ENCODE measurements at regions not wholly inside any gene's neighbourhood (a gene's known extent, or its start where the extent isn't known, plus 50 kb on each side); places are given as distances from the start of the nearest gene placed in this dataset.
A peak's percentile ranks its signal among the peaks of the same experiment; 100 is the strongest.

GRCh38 chr2:18656048-18656447 is 66.7 kb upstream of the NT5C1B start:
- Histone ChIP-seq H3K4me1 (peaks cover 3 to 12% of the 10 kb centered on the region in 2 donors), H3K4me3 (no peak overlapping the region), H3K27ac (no peak overlapping the region), H3K9me3 (no peaks in the 10 kb centered on the region), H3K27me3 (no peaks in the 10 kb centered on the region), H3K36me3 (no peaks in the 10 kb centered on the region)
- intact Hi-C loops (cut with DNase I): no loop called here
- no peak for DNase-seq (ENCODE audit: low spot score in 2 of 2)
- TF ChIP-seq CTCF (IDR thresholded peaks at IDR 0.05): no peak

GRCh38 chr2:18651842-18652774 is 62.7 kb upstream of the NT5C1B start:
- Histone ChIP-seq H3K27ac (peak overlapping the region; percentile 73 to 78), H3K4me3 (no peak overlapping the region), H3K27me3 (no peaks in the 10 kb centered on the region), H3K4me1 (peaks cover 3 to 12% of the 10 kb centered on the region in 2 donors), H3K9me3 (no peaks in the 10 kb centered on the region), H3K36me3 (no peaks in the 10 kb centered on the region)
- intact Hi-C loops (cut with DNase I): loop anchor here (5.0 kb wide), 1 partner anchor 40 kb away; no protein-coding TSS in a partner anchor
- TF ChIP-seq CTCF (IDR thresholded peaks at IDR 0.05): no peak
- DNase-seq (ENCODE audit: low spot score in 2 of 2): no peak

- no peak for DNase-seq (ENCODE audit: low spot score in 2 of 2)
- intact Hi-C loops (cut with DNase I): loop anchor here (5.0 kb wide), 1 partner anchor 38 kb away; no protein-coding TSS in a partner anchor
- Histone ChIP-seq H3K36me3 (no peaks in the 10 kb centered on the region), H3K27me3 (no peaks in the 10 kb centered on the region), H3K9me3 (no peaks in the 10 kb centered on the region), H3K27ac (no peak overlapping the region), H3K4me3 (no peak overlapping the region), H3K4me1 (peaks cover 3 to 12% of the 10 kb centered on the region in 2 donors)
- TF ChIP-seq CTCF (IDR thresholded peaks at IDR 0.05): no peak
Measured at GRCh38 chr2:18650221-18650620, 60.9 kb upstream of the NT5C1B start.

- no peak for DNase-seq (ENCODE audit: low spot score in 2 of 2)
- no peak overlapping the region for H3K4me3 ChIP-seq
- H3K27me3 ChIP-seq: no peaks in the 10 kb centered on the region
- no peaks in the 10 kb centered on the region for H3K9me3 ChIP-seq
- H3K27ac ChIP-seq: no peak overlapping the region
- intact Hi-C loops (cut with DNase I): loop anchor here (5.0 kb wide), 1 partner anchor 37 kb away; no protein-coding TSS in a partner anchor
- H3K36me3 ChIP-seq: no peaks in the 10 kb centered on the region
- peaks cover 3 to 12% of the 10 kb centered on the region in 2 donors for H3K4me1 ChIP-seq
- TF ChIP-seq CTCF (IDR thresholded peaks at IDR 0.05): no peak
Measured at GRCh38 chr2:18649502-18650135, 60.2 kb upstream of the NT5C1B start.

- Histone ChIP-seq H3K27me3 (no peaks in the 10 kb centered on the region), H3K4me1 (peaks cover 3 to 12% of the 10 kb centered on the region in 2 donors), H3K36me3 (no peaks in the 10 kb centered on the region), H3K27ac (no peak overlapping the region), H3K4me3 (no peak overlapping the region), H3K9me3 (no peaks in the 10 kb centered on the region)
- no peak for DNase-seq (ENCODE audit: low spot score in 2 of 2)
- TF ChIP-seq CTCF (IDR thresholded peaks at IDR 0.05): no peak
- intact Hi-C loops (cut with DNase I): no loop called here
Measured at GRCh38 chr2:18648161-18648560, 58.8 kb upstream of the NT5C1B start.
